ENCODE measurements at regions not wholly inside any gene's neighbourhood (a gene's known extent, or its start where the extent isn't known, plus 50 kb on each side); places are given as distances from the start of the nearest gene placed in this dataset.
"Not testable (repeated sequence)": the region's sequence is repeated elsewhere in the genome, so short reads cannot be mapped to it uniquely, and the experiment has no call there.

DNA sequence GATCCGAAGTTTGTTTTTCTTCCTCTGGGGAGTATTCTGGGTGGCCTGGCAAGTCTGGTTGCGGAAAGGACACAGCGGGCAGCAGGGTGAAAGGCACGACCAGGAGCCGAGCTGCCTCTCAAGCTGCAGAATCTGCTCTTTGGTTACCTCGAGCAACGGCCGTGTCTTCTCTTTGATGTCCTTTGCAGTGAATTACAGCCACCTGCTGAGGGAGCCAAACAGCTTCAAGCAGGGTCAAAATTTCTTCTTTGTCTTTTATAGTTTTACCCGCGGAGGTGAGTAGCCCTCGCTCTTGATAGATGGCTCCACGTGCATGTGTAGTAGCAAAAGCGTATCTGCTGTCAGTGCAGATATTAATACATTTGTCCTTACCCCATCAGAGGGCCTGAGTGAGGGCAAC is 177.3 kb upstream of the MBL2 start:
- TF ChIP-seq, protein P1, sequence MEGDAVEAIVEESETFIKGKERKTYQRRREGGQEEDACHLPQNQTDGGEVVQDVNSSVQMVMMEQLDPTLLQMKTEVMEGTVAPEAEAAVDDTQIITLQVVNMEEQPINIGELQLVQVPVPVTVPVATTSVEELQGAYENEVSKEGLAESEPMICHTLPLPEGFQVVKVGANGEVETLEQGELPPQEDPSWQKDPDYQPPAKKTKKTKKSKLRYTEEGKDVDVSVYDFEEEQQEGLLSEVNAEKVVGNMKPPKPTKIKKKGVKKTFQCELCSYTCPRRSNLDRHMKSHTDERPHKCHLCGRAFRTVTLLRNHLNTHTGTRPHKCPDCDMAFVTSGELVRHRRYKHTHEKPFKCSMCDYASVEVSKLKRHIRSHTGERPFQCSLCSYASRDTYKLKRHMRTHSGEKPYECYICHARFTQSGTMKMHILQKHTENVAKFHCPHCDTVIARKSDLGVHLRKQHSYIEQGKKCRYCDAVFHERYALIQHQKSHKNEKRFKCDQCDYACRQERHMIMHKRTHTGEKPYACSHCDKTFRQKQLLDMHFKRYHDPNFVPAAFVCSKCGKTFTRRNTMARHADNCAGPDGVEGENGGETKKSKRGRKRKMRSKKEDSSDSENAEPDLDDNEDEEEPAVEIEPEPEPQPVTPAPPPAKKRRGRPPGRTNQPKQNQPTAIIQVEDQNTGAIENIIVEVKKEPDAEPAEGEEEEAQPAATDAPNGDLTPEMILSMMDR (IDR thresholded peaks at IDR 0.05; ENCODE audit: borderline replicate concordance, insufficient read depth, low read depth, low read length), result no peak
- no peak overlapping the region for H3K4me3 ChIP-seq (ENCODE audit: low read depth, low read length)

DNA sequence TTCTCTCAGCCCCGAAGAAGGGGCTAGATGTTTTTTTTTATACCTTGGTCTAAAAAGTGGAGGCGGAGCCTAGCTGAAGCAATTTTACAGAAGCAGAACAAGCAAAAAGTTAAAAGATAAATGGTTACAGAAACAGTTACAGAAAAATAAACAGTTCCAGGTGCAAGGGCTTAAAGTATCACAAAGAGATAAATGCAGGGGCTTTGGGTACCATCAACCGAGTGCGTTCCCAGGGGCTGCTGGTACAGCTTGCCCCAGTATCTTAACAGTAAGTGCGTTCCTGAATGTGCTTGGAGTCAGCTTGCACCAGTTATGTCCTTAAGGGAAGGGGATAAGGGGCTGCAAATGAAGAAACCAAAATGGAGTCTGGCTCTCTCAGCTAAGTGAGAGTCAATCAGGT is 173.9 kb upstream of the MBL2 start:
- no peak overlapping the region for H3K4me3 ChIP-seq (ENCODE audit: low read depth, low read length)
- TF ChIP-seq, protein P1 (IDR thresholded peaks at IDR 0.05; ENCODE audit: borderline replicate concordance, insufficient read depth, low read depth, low read length), result no peak

DNA sequence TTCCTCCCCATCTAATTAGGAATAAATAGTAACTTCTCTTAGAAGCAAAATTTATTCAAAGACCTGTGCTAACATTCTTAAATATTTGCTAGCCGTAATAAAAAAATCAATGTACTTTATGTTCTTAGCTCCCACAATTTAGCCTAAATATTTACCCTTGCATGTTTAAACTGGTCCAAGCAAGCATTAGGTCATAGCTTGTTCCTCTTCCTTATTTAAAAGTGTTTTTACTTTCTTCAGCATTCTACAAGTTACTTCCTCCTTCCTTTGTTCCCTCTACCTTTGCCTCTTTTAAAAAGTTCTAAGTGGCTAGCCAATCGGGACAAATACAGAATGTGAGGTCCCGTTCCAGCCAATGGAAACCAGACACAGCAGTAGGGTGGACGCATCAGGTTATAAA is 172.9 kb upstream of the MBL2 start:
- not testable (repeated sequence) for H3K4me3 ChIP-seq (ENCODE audit: low read depth, low read length)

DNA sequence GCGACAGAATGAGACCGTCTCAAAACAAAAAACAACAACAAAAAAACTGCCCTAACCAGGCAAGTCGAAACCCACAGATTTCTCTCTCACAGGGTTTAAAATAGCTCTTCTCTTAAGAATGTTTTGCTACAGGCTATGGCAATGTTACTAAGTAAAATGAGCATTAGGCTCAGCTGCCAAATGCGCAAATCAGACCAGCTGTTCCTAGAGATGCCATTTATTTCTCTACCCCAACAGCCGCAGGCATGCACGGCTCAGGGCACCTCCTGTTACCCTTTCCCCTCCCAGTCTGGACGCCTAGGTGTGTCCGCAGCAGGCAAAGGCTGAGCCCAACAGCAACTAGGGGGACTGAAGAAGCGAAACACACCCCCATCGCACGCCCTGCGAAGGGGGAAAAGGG is 168.3 kb upstream of the MBL2 start:
- no peak overlapping the region for H3K4me3 ChIP-seq (ENCODE audit: low read depth, low read length)
- TF ChIP-seq, protein P1 (IDR thresholded peaks at IDR 0.05; ENCODE audit: borderline replicate concordance, insufficient read depth, low read depth, low read length), result no peak

DNA sequence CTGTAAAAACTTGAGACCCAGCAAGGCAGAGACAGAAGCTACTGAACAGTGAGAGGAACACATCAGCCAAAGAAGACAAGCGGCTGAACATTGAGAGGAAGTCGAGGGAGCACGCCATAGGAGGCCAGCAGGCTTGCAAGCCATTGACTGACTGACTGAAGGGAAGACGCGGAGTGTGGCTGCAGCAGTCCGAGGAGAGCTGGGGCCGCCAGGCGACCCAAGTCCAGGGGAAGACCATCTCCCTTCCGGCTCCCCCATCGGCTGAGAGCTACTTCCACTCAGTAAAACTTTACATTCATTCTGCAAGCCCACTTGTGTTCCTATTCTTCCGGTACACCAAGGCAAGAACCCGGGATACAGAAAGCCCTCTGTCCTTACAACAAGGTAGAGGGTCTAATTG is 167.3 kb upstream of the MBL2 start:
- no peak overlapping the region for H3K4me3 ChIP-seq (ENCODE audit: low read depth, low read length)

DNA sequence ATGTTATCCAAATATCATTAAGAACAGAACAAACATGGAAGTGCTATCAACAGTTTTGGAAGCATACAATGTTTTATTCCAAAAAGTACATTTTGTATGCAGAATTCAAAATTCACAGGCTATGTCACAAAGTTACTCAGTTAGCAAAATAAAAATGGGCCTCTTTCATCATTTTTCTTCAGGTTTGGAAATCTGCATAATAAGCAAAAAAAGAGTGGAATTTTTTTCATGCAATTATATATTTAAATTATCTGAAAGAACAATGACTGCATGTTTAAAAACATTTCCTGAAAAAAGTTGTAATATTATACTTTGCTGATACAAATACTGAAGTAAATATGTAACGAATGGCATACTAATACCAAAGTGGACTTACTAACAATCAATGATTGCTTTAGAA is 161.2 kb upstream of the MBL2 start:
- H3K4me3 ChIP-seq (ENCODE audit: low read depth, low read length), result no peak overlapping the region
- TF ChIP-seq, protein P1 (IDR thresholded peaks at IDR 0.05; ENCODE audit: borderline replicate concordance, insufficient read depth, low read depth, low read length), result no peak

More for the DNA sequence above, 167.3 kb upstream of the MBL2 start:
- TF ChIP-seq, protein P1 (IDR thresholded peaks at IDR 0.05; ENCODE audit: borderline replicate concordance, insufficient read depth, low read depth, low read length), result no peak

DNA sequence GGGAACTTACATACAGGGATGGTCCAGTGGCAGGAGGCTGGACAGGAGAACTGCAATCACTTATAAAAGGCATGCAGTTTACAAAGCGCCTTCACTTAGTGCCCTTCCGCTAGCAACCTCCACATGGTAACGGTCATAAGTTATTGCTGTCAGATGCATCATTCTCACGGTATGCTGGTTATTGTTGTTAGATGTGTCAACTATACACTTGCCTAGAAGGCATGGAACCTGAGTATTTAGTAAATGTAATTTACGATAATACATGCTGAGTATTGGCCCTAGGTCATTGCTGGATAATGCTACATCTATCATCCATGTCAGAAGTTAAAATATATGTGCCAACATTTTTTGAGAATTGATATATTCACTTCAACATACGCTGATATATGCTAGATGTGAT is 155.1 kb upstream of the MBL2 start:
- H3K4me3 ChIP-seq (ENCODE audit: low read depth, low read length), result no peak overlapping the region
- TF ChIP-seq, protein P1 (IDR thresholded peaks at IDR 0.05; ENCODE audit: borderline replicate concordance, insufficient read depth, low read depth, low read length), result no peak

DNA sequence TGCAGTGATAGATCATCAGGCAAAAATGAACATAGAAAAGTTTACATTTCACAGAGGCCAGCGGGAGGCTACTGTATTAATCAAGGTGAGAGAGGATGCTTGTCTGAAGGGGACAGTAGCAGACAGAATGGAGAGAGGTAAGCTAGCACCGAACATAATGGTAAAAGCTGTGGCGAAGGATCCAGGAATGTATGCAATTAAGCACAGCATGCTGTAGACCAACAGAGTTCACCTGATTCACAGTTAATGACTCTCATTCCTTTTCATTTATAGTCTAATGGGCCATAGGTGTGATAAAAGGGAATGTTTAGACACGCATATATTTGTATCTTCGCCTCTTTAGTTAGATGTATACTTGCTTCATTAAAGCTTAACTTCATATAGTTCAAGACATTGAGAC is 150.9 kb upstream of the MBL2 start:
- TF ChIP-seq, protein P1 (IDR thresholded peaks at IDR 0.05; ENCODE audit: borderline replicate concordance, insufficient read depth, low read depth, low read length), result no peak
- no peak overlapping the region for H3K4me3 ChIP-seq (ENCODE audit: low read depth, low read length)
